ENCODE measurements at regions not wholly inside any gene's neighbourhood (a gene's known extent, or its start where the extent isn't known, plus 50 kb on each side); places are given as distances from the start of the nearest gene placed in this dataset.
"Not testable (repeated sequence)": the region's sequence is repeated elsewhere in the genome, so short reads cannot be mapped to it uniquely, and the experiment has no call there.

DNA sequence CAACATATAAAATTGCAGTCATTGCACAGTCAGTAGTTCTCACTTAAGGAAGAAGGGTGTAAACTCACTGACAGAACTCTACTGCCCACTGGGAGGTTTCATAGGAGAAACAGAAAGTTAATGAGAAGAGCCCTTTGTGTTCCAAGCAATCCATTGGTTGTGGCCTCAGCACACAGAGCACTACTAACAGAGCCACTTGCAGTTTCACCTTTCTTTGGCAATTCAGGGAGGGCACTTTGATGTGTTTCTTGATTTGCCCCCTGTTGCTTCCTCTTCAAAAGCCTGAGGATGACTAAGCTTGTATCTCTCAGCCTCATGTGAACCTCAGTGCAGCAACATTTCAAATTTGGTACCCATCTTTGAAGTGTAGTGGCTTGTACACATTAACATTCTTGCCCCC is 409.4 kb downstream of the DMRTA1 start:
- DNase-seq = no peak

DNA sequence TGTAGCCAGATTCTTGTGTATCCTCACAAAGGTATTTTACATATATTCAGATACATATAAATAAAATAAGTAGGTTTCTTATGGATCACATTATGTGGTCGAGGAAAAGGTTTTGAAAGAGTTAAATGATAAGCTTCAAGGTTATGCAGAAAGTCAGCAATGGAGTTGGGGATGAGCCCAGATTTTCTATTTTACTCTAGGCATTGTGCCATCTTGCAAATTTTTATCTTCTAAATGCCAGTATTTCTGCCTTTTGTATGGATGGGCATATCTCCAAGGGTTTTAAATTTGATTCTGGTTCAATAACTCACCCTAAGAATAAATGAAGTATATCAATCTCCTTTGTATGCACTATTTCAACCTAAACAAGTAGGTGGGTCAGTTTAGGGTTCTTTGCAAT is 410.7 kb downstream of the DMRTA1 start:
- no peak for DNase-seq

DNA sequence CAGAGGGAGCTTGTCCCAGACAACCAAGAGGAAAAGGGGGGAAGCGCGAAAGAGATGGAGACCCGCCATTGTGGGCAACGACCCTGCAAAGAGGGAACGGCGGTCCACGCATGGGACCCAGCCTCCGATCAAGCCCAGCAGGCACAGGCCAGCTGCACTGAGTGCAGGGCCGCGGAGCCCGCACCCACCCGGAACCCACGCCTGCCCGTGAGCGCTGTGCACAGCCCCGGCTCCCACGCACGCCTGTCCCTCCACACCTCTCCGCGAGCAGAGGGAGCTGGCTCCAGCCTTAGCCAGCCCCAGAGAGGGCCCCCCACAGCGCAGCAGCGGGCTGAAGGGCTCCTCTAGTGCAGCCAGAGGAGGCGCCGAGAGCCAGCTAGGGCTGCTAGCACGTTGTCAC is 416.5 kb downstream of the DMRTA1 start:
- no peak for DNase-seq

DNA sequence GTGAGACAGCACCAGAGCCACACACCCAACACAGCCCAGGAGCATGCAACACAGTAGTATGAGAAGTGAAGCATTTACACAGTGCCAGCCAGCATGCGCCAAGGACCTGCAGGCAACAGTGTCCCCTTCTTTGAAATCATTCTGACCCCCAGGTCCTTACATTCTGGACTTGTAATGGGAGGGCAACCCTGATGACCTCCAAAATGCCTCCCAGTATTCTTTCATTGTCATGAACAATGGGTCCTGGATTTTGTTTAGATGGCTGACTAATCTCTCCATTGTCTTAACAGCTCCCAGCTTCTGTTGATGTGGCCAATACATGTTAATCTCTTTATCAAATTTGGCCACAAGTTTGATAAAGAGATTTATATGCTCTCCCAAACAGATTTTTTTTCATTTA is 417.1 kb downstream of the DMRTA1 start:
- no peak for DNase-seq

DNA sequence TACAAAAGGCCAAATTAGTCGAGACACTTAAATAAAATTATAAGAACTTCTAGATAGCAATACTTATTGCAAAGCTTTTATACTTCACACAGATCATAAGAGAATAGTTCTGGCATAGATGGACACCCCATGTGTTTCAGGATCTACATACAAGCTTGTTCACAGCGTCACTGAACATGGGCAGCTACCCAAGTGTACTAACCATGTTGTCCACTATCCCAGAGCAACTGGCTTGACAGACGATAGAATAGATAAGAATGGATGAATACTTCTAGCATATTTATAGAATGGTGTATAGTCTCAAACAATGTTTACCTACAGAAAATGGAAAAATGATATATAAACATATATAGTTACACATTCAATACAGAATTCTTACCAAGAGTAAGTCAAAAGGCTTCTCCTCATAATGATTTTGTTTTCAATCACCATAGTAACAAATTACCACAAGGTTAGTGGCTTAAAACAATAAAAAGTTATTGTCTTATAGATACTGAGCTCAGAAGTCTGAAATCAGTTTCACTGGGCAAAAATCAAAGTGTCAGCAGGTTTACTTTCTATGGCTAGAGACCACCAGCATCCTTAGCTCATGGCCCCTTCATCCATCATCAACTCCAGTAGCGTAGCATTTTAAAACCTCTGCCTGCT is 446.7 kb downstream of the DMRTA1 start:
- DNase-seq = no peak

DNA sequence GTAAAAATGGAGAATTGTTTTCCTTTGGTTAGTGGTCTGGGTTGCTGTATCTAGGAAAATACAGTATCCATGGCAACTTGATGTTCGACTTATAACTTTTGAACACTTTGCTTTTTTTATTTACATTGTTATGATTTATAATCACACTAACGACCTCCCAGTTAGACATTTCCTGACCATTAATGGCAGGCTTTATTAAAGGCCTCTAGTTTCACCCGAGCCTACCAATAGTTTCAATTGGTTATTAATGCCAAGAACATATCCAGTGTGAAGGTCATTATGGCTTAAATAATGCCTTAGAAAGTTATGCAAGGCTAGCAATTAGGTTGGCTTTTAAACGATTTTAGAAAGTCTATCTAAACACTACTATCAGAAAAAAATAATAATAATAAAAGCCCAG is 452.0 kb downstream of the DMRTA1 start:
- DNase-seq = no peak

DNA sequence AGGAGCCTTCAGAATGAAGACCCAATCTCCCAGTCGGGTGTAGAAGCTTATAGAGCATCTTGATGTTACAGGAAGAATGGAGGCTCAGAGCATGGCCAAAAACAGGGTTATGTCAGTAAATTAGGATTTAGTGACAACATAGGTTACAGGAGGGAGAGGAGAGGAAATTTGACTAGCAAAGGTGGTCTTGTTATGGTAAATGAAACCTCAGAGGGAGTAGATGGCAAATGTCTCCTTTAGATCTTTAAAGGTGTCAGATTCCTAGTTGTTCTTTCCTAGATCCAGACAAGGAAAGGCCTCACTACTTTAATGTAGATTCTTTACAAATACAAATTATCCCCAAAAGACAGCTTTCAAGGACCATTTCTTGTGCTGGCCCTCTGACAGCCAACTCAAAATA is 465.0 kb downstream of the DMRTA1 start:
- DNase-seq = no peak

DNA sequence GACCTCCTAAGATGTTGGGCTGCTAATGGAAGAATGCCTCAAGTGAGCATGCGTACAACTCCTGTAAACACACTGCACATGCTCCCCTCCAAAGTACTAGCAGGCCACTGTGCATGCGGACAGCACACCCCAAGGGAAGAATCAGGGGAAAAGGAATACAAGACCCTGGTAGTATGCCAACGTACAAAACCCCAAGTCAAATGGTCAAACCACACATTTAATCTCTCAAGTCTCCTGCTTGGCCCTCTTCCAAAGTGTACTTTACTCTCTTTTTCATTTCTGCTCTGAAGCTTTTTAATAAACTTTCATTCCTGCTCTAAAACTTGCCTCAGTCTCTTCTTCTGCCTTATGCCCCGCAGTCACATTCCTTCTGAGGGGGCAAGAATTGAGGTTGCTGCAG is 466.4 kb downstream of the DMRTA1 start:
- no peak for DNase-seq

DNA sequence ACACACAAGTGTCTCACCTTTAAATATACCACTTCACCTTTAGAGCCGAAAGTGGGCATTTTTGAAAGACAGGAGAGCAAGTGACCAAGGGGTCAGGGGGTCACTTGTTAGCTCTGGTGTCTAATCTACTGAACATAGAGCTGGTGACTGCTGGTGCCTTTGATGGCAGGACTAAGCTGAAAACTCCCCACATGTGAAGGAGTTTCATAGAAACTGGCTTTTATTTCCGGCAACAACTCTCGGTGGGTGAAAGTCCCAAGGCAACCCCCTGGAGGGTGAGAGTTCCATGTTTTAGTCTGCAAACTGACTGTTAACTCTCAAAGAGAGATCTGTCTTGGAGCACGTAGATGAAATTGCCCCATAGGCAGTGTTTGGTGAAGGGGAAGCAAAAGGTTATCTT is 466.9 kb downstream of the DMRTA1 start:
- DNase-seq = no peak

DNA sequence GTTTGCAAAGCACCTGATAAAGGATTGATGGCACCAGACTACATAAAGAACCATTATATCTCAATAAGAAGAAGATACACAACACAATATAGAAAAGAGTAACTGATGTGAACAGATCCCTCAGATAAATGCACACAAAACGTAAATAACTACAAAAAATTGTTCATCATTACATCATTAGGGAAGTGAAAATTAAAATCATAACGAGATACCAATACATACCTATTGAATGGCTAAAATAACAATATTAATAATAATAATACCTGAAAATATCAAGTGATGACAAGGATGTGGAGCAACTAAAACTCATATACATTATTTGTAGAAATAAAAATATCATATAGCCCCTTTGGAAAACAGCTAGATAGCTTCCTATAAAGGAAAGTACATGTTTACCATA is 469.5 kb downstream of the DMRTA1 start:
- no peak for DNase-seq

DNA sequence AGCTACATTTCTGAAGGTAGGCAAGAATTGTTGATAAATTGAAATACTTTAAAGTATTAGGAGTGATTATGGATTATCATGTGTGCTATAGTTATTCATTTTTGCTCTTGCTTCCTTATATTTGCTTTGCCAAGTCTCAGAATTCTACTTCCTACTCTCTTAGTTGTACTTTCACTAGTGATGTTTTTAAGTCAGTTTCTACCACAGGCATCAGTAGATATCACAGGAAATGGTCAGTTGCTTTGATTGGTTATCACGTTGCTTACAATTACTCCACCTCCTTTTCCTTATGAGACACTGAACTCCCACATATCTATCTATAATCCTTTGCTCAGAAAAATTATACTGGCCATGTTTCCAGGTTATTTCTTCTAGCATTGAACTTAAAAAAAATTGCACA is 472.8 kb downstream of the DMRTA1 start:
- DNase-seq = no peak

DNA sequence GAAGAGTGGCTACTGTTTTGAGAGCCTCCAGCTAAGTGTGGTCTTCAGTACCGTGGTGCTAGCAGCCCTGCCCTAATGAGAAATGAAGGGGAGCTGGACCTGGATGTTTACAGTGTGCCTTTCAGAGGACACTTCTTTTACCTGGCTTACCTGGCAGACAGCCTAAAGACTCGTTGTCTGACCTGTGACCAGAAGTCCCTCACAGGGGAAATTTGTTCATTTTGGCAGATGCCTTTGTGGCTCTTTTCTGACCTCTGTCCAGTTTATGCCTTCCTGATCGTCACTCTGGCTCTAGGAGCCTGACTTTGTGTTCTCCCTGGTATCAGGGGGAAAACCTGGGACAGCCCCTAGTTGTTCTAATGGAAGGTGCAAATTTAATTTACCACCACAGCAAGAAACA is 475.1 kb downstream of the DMRTA1 start:
- no peak for DNase-seq

DNA sequence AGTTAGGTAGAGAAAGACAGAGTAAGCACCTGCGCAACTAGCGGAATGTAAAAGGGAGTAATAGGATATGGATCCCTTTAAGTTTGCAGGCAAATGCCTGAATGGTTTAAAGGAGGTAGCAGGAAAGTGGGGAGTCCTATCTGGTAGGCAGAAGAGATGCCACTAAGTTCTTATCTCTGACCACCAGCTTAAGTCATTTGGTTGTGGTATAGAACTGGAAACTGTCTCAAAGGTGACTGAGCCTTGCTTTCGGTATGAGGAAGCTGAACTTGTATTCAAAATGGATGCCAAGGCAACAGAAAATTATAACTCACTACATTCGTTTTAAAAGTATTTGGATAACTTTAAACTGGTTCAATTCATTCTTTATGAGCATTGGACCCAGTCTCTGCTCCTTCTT is 475.6 kb downstream of the DMRTA1 start:
- no peak for DNase-seq

DNA sequence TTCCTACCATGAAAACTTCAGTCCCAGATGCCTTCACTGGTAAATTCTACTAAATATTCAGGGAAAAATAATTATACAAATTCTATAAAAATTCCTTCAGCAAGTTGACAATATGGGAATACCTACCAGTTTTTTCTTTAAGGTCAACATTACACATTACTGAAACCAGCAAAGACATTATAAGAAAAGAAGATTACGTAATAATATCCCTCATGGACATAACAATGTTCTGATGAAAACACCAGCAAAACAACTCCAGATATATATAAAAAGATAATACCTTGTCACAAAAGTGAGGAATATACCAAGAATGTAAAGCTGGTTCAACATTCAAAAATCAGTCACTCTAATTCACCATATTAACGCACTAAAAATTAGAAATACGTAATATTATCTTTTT is 507.9 kb downstream of the DMRTA1 start:
- DNase-seq = no peak

DNA sequence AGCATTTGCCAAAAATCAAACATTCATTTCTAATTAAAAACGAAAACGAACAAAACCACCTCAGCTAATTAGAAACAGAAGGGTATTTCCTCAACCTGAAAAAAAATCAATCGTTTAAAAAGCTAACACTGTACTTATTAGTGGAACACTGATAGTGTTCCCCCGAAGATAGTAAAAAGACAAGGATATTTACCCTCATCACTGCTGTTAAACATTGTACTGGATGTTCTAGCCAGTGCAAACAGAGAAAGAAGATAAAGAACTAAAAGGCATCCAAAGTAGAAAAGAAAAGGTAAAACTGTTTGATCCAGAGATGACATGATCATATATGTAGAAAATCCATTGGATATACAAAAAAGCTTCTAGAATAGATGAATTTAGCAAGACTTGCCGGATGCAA is 508.3 kb downstream of the DMRTA1 start:
- DNase-seq = no peak

DNA sequence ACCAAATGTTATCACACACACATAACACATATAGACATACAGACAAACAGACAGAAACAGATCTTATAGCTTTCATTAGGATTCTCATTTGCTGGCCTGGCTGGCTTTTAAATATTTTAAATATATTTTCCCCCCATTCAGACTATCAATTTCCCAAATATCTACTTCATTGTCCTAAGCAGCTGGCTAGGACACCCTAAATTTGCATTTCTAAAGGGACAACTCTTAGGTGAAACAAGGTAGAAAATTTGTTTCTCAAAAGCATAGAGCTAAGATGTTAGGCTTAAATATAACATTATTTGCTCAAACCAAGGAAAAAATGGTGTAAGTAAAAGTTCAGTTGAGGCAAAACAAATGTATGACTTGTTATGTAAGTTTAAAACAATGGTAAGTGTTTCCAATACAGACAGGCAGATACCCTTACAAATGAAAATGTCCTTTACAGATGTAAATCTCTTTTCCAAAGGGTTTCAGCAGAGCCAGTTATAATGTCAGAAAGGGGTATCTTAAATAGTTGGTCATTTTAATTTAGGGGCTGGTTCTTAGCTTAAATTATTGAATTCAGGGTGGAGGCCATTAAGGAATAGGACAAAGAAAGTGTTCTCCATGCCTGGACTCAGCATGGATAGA is 522.8 kb downstream of the DMRTA1 start:
- no peak for DNase-seq

DNA sequence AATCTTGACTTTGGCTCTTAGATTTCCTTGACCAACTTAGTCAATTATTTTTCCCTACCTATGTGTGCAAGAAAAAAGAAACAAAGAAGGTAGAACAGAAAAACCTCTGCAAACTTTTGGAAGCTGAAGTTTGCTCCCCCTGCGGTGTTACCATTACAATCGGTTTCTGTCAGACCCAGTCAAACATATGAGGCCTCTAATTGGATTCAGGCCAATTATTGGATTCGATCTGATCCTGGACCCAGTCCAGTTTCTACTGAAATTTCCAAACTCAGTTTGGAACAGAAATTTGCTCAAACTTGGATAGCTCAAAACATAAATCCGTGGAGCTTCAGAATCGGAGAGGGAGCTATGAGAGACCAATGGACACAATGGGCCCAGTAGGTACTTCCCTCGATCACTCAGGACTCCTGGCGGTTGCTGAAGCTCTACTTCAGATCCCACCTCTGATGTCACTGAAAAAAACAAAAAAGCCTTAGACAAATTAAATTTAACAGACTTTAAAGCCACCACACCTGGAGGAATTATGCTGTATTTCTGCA is 523.9 kb downstream of the DMRTA1 start:
- DNase-seq = no peak

DNA sequence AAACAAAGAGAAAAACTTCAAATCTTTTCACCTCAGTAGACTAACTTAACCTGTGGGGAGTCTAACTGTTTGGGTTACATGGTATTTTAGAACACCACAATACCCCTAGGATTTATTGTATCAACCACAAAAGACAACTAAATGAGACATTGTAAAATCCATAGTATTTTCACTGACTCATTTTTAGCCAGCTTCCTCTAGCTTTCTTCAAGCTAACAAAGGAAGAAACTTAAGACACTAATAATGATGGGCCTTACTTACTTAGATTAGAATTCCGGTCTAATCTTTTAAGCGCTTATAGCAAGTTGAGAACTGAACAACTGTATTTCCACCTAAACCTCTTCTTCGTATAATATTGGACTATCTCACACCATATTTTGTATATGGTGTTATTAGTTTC is 529.3 kb downstream of the DMRTA1 start:
- no peak for DNase-seq

DNA sequence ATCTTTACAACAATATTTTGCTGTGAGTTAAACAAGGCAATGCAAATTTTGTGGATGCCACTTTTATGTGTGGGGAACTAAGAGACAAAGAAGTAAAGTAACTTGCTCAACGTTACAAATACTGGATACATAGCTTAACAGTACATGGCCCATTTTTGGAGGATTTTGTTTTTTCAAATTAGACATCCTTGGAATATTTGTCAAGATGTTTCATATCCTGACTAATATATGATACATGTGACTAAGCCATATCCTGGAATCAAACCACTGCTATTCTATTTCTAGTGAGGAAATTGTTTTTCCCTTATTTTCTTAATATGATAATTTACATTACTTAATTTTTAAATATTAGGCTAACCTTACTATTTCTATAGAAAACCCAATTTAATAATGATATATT is 529.8 kb downstream of the DMRTA1 start:
- no peak for DNase-seq

DNA sequence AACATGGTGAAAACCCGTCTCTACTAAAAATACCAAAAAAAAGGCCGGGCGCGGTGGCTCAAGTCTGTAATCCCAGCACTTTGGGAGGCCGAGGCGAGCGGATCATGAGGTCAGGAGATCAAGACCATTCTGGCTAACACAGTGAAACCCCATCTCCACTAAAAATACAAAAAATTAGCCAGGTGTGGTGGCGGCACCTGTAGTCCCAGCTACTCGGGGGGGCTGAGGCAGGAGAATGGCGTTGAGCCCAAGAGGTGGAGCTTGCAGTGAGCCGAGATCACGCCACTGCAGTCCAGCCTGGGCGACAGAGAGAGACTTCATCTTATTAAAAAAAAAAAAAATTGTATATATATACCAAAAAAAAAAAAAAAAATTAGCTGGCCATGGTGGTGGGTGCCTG is 533.8 kb downstream of the DMRTA1 start:
- DNase-seq = not testable (repeated sequence)

DNA sequence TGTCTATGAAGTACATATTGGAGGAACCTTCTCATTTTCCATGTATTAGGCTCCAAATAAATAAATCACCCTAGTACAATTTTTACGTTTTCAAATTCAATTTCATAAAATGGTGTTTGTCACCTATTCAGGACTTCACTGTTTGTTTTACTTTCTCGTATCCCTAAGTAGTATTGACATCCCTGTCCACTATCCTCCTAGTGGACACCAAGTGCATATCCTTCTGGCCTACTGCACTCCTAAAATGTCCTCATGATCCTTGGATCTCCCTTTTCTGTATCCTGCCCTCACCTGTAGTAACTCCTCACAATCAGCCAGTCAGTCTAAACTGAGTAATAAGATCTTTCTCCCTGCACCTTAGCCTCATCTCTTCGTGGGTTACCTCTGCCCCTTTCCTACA is 539.9 kb downstream of the DMRTA1 start:
- no peak for DNase-seq

DNA sequence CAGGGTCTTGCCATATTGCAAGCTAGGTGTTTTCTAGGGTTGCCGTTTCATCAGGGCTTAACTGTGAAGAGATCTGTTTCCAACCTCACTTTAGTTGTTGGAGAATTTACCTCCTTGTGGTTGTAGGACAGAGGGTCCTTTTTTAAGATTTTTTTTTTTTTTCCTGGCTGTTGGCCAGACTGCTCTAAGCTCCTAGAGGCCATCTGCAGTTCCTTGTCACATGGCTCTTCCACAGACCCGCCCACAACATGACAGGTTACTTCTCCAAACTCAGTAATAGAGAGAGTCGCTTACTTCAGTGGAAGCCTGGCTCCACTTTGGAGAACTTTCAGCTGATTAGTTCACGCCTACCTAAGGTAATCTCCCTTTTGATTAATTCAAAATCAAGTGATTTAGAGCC is 543.7 kb downstream of the DMRTA1 start:
- DNase-seq = no peak

DNA sequence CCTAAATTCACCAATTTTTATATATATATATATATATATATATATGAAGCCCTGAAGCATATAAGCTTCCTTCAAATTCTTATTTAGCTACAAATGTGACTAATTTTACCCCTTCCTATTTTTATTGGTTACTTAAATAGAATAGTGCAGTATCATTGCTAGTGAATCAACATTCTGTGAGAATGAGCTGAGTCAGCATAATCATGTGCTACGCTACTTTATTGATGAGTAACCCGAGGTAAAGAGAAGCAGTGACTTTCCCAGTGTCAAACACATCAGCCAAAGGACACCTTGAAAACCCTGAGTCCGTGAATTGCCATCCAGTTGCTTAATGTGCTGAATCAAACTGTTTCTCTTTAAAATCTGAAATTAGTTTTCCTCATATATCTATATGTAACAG is 546.2 kb downstream of the DMRTA1 start:
- DNase-seq = no peak

DNA sequence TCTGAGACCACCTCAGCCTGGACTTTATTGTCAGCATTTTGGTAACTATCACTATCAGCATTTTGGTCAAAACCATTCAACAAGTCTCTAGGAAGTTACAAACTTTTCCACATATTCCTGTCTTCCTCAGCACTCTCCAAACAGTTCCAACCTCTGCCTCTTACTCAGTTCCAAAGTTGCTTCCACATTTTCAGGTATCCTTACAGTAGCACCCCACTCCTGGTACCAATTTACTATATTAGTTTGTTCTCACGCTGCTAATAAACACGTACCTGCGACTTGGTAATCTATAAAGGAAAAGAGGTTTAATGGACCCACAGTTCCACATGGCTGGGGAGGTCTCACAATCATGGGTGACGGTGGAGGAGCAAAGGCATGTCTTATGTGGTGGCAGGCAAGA is 551.3 kb downstream of the DMRTA1 start:
- no peak for DNase-seq

DNA sequence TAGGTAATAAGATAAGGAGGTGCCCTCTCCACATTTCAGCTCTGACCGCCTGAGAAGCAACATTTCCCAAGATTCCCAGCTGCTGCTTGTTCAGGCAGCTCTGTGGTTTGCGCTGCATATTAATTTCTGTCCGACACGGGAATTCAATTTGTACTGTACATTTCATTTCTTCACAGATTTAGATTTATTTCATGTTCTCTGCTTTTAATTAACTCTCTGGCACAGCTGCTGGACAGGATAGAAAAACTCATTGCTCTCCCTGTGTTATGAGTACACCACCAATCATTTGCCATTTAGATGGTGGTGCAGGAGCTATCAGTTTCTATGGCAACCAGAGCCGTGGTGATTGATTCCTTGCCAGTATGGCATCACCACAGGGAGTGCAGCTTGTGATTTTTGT is 558.5 kb downstream of the DMRTA1 start:
- DNase-seq = no peak
